HG02571 (cell line): ENCODE measurements at regions not wholly inside any gene's neighbourhood (a gene's known extent, or its start where the extent isn't known, plus 50 kb on each side); places are given as distances from the start of the nearest gene placed in this dataset.

Experiments used
- ATAC-seq: cut with Tn5 transposase; IDR thresholded peaks from one replicate; pipeline ENCODE4 v1.9.1; 2021; ENCODE audit warnings: mild to moderate bottlenecking, moderate library complexity; ENCODE audit not compliant: unreplicated experiment

GRCh38 chr3:181173227-181173626 lies 183.7 kb upstream of the DNAJC19 start:
- ATAC-seq = no peak

DNA sequence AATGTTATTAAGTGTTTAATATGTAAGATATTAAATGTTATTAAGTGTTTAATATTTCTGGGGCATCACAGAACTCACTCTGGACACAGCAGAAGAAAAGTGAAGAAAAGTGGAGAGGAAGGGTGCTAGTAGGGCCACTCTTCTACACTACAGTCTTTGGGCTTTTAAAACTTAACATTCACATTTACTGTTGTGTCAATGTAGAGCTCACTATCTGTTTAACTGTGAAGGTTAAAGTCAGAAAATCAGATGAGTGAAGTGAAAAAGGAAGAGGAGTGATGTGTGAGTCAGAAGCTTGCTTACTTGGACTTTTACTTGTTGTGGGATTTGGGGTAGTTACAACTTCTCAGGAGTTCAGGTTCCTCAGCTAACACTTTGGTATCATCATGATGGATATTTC lies 145.3 kb upstream of the DNAJC19 start:
- no peak for ATAC-seq

GRCh38 chr3:181133832-181134231 lies 144.3 kb upstream of the DNAJC19 start:
- no peak for ATAC-seq

GRCh38 chr3:181105646-181106045 lies 116.1 kb upstream of the DNAJC19 start:
- ATAC-seq = no peak

- ATAC-seq = no peak
Measured at GRCh38 chr3:181103605-181104004, 114.1 kb upstream of the DNAJC19 start.

DNA sequence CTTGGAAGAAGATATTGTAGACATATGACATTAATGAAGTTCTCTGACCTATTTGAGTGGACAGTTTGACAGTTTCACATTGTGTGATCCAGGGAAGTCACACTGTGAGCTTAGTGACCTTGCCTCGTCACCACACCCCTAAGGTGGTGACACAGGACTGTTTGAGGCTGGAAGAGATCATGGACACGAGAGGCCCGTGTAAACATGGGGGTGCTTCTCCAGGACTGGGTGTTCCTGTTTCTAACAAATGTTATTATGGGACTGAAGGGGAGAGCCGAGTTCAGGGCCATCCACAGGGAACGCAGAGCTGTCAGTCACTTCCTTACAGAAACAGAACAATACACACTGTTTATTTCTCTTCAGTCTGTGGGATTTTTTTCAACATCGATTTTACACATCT lies 96.5 kb upstream of the DNAJC19 start:
- ATAC-seq = no peak

DNA sequence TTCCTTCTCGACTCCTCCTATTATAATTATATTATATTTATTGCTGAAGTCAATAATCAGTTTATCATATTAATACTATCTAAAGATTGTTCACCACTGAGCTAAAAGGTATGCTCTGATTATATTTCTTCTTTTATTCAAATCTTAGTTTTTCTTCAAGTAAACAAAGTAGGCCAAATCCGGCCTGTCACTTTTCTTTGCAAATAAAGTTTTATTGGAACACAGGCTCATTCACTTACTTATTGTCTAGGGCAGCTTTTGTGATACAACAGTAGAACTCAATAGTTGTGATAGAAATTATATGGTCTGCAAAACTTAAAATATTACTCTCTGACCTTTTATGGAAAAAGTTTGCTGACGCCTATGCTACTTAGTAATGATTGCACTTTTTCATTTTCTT lies 92.4 kb upstream of the DNAJC19 start:
- no peak for ATAC-seq

DNA sequence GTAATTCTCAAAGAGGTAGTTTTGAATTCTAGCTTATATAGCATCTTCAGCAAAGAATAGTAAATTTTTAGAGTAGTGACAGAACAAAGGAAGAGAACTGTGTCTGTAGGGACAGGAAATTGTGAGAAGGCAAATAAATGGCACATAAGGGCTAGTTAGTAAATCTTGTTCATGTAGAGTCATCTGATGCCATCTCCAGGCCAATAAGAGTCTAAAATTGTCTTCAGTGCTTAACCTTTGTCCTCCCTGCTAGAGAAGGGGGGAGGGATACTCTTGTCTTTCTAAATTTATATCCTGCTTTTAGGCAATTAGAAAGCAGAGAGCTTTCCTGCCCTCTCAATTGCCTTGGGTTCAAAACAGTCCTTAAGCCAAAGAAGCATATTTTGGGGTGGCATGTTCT lies 87.0 kb upstream of the DNAJC19 start:
- no peak for ATAC-seq

GRCh38 chr3:181075098-181075497 lies 85.6 kb upstream of the DNAJC19 start:
- ATAC-seq = no peak

GRCh38 chr3:181066143-181067087 lies 76.9 kb upstream of the DNAJC19 start:
- ATAC-seq = no peak

GRCh38 chr3:181056136-181056732 lies 66.7 kb upstream of the DNAJC19 start:
- no peak for ATAC-seq

GRCh38 chr3:181054538-181054937 lies 65.0 kb upstream of the DNAJC19 start:
- no peak for ATAC-seq

DNA sequence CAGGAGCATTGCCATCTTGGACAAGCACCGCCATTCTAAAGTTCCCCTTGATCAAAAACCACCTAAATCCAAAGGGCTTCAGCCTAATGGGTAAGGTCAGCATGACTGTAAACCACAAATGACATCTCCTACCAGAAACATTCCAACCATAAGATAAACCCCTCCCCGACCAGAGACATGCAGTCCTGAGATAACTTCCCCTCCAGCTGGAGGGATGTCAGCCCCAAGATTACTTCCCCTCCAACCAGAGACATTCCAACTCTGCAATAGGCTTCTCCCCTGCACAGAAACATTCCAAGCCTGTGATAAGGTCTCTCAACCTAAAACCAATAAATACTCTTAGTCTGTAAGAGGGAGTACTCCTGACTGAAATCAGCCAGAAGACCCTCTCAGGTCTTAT lies 62.7 kb upstream of the DNAJC19 start:
- ATAC-seq = no peak

GRCh38 chr3:181050738-181051137 lies 61.2 kb upstream of the DNAJC19 start:
- no peak for ATAC-seq

- ATAC-seq = no peak
Measured at GRCh38 chr3:181040030-181040429, 50.5 kb upstream of the DNAJC19 start.
